Left renal cortex interstitium (tissue), 4 donors: ENCODE measurements at regions not wholly inside any gene's neighbourhood (a gene's known extent, or its start where the extent isn't known, plus 50 kb on each side); places are given as distances from the start of the nearest gene placed in this dataset.

Experiments
- DNase-seq, 4 donors: peaks; one replicate each; pipeline ENCODE4 v3.0.0-alpha.2; 2013; ENCODE audit warnings: low read depth in 4 of 4, low spot score in 2 of 4, missing footprints in 1 of 4

- no peak for DNase-seq
These were observed 929.1 kb downstream of the DSC3 start for GRCh38 chr18:30113454-30113853.

GRCh38 chr18:30106356-30106755, 936.2 kb downstream of the DSC3 start:
- DNase-seq: no peak

GRCh38 chr18:30103881-30104280, 938.7 kb downstream of the DSC3 start:
- DNase-seq: no peak

DNA sequence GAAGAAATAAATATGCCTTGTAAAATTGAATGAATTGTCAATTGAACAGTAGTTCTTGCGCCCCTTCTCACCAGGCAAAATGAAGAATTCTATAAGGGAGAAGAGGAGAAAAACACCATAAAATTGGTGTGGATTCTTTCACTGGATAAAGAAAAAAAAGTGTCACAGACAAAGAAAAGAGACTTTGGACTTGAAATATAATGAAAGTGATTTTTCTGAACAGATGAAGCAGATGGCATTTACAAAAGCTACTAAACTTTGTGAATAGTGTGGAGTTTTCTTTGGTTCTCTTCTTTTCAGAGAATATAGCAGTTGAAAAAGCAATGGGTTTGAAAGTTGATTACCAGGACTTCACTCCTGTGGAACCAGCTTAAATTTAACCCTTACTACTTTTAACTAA, 945.7 kb downstream of the DSC3 start:
- DNase-seq: no peak

DNA sequence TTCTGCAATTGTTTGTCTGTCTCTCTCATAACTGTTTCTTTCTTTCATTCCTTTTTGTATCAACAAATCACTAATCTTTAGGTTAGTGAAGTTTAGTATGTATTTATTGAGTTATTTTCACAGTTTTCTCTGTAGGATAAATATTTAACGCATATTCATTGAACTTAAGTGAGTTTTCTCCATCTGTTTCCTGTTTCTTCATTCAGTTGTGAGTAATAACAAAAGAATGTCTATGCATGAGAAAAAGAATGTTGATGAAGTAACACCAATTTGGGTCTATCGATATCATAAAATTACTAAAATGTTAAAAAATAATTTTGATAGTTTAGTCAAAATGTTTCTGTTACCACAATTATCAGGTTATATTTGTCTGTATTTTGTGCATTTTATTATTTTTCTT, 948.0 kb downstream of the DSC3 start:
- no peak for DNase-seq

- DNase-seq: no peak
These were observed 949.2 kb downstream of the DSC3 start for GRCh38 chr18:30093376-30093775.

DNA sequence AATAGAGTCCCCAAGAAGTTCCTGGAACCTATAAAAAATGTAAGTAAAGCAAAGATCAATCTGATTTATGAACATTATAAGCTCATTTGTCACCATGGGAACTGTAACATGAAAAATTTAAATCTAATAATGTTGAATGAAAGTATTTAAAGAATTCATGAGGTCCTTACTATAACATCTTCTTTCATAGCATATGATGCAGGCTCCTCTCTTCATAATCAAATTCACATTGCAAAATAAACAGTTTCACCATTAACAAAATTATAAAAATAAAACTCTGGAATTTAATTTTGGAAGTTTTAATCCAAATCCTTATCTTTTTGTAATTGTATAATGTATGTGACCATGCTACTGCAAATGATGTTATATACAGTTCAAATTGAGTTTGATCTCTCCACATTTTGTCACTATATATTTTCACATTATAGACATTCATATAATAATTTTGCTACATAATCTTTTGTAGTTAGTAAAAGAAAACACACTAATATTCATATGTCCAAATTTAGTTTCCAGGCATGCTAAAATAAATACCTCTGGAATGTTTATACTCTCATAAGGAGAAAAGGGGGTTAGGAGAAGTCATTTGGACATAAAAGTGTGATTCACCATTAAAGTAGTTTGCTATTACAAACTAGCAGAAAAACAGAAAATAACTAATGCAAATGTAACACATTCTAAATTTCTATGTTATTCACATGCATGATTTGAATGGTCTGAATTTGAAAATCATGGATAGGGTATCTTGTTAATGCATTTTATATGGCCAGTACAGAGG, 954.1 kb downstream of the DSC3 start:
- DNase-seq: no peak

DNA sequence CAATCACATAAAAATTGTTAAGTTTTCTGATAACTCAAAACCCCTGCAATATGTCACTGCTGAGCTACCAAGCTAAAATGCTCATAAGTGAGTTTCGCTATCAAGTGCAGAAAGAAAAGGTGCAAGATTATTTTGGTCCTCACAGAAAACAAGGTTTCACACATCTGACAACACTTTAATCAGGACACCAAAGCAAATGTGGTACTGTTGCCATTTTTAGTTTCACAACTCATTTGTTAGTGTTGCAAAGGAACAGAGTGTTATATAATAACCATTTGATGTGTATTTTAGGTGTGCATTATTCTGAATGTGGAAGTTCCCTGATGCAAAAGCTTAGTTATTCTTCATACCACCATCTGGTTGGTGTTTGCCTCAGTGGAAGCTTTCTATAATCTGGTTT, 956.2 kb downstream of the DSC3 start:
- no peak for DNase-seq

DNA sequence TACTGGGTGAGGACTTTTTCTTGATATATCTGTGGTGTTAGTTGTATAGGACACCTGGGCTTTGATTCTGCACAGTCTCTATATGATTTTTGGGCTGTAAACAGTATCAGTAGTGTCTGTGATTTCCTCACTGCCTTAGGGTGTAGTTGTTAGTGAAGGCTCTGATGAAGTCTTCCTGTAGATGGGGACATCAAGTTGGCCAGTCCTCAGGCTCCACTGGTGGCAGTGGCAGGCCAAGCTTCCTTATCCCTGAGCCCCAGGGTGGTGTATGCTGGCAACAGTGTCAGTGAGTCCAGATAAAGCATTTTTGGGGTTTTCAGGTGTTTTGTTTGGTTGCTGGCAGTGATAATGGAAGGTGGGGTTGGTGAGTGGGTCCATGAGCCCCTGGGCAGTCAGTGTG, 961.4 kb downstream of the DSC3 start:
- DNase-seq: no peak

GRCh38 chr18:30072609-30073385, 969.7 kb downstream of the DSC3 start:
- DNase-seq: no peak

DNA sequence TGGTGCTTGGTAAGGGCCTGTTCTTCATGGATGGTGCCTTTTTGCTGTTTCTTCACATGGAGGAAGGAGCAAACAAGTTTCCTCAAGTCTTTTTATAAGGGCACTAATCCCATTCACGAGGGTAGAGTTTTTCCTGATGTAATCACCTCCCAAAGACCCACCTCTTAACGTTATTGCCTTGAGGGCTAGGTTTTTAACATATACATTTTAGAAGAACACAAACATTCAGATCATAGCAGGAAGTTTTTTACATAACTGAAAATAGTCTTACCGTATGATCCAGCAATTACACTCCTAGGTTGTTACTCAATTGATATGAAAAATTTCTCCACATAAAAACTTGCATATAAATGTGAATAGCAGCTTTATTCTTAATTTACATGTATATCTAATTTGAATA, 976.3 kb downstream of the DSC3 start:
- no peak for DNase-seq

DNA sequence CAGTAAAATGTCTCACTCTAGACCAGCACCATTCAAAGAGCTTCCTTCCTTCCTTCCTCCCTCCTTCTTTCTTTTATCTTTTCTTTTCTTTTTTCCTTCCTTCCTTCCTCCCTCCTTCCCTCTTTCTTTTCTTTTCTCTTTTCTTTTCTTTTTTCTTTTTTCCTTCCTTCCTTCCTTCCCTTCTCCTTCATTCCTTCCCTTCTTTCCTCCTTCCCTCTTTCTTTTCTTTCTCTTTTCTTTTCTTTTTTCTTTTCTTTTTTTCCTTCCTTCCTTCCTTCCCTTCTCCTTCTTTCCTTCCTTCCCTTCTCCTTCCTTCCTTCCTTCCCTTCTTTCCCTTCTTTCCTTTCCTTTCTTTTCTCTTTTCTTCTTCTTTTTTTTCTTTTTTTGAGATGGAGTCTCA, 985.1 kb downstream of the DSC3 start:
- no peak for DNase-seq

- no peak for DNase-seq
These were observed 986.0 kb downstream of the DSC3 start for GRCh38 chr18:30056528-30056927.

DNA sequence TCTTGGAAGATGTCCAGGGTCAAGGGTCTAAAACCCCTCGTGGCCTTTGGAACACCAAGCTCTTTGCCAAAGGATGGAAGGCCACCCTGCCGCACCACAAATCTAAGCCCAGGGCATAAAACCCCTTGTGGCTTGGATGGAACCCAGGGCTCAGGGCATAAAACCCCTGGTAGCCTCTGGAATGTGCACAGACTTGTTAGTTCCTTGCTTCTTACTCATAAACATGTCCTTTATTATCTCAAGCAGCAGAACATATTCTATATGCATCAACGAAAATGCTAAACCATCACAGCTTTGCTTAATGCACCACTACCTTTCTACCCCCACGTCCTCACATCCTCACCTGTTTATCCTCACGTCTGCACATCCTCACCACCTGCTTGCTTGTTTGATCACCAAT, 998.0 kb downstream of the DSC3 start:
- no peak for DNase-seq

DNA sequence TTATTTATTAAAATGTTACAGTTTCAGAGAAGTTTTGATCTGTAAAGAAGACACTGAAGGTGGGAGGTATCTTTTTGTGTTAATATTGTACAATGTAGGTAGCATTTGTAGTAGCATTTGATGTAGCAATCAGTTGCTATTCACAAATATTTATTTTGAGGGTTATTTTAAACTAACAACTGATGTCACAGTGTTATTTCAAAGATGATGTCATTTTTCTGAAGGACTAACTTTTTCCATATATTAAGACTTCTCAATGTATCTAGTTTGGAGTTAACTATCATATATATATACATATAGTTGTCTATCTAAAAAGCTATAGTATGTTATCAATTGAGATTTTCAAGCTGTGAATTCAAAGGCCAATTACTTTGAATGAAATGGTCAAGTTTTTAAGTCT, 1003.3 kb downstream of the DSC3 start:
- DNase-seq: no peak

- no peak for DNase-seq
These were observed 1007.7 kb downstream of the DSC3 start for GRCh38 chr18:30034818-30035217.

- DNase-seq: no peak
These were observed 1026.4 kb downstream of the DSC3 start for GRCh38 chr18:30016179-30016578.

GRCh38 chr18:30004965-30005364, 1037.6 kb downstream of the DSC3 start:
- DNase-seq: no peak

- DNase-seq: no peak
These were observed 1060.3 kb downstream of the DSC3 start for GRCh38 chr18:29982218-29982617.

- peak in 1 of 4 donors; percentile 0 for DNase-seq
These were observed 1062.7 kb downstream of the DSC3 start for GRCh38 chr18:29979881-29980280.

DNA sequence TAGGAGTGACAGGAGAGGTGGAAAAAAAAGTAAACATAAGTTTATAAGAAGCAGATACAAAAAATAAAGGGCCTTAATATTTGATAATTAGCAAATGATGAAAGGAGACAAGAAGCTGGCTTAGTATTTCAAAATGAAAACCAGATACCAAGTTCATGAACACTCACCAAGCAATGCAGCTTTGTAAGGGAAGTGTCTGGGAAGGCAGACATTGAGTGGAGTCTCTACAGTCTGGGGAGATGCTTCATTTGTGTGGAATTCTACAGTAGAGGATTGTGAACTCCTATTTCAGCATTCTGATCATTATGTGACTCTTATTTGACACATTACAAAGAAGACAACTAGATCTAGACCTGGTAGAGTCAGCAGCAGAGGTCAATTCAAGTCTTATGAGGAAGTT, 1072.7 kb downstream of the DSC3 start:
- DNase-seq: no peak

DNA sequence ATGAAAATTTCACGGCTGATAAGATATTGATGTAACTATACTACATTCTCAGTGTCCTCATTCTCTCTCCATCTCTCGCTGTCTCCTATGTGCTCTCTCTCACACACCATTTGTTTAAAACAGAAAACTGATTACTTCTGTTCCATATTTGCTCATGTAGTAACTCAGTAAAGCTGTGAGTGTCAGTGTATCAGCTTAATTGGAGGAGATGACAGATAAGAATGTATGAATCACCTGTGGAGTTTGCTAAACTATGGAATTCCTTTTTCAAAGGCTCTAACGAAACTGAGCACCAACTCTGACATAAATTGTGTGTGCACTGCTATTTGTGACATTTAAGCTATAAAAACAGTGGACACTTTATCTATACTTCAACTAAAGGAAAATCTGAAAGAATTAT, 1080.0 kb downstream of the DSC3 start:
- DNase-seq: no peak
